Suppressor macrophage treated with lipopolysaccharide for 1 hour (primary cell): ENCODE measurements at regions not wholly inside any gene's neighbourhood (a gene's known extent, or its start where the extent isn't known, plus 50 kb on each side); places are given as distances from the start of the nearest gene placed in this dataset.
"Not testable (repeated sequence)": the region's sequence is repeated elsewhere in the genome, so short reads cannot be mapped to it uniquely, and the experiment has no call there.

Experiments used
- DNase-seq, 3 donors: peaks; one replicate each; pipeline ENCODE4 v3.0.0-alpha.2; 2020 to 2022

DNA sequence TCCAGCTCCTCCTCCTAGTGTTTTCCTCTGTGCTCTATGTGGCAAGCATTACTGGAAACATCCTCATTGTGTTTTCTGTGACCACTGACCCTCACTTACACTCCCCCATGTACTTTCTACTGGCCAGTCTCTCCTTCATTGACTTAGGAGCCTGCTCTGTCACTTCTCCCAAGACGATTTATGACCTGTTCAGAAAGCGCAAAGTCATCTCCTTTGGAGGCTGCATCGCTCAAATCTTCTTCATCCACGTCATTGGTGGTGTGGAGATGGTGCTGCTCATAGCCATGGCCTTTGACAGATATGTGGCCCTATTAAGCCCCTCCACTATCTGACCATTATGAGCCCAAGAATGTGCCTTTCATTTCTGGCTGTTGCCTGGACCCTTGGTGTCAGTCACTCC lies 64.0 kb downstream of the OR4F15 start:
- DNase-seq = not testable (repeated sequence)

- peak in 1 of 3 donors; percentile 5 for DNase-seq
Measured at GRCh38 chr15:101877649-101878048, 65.6 kb downstream of the OR4F15 start.

DNA sequence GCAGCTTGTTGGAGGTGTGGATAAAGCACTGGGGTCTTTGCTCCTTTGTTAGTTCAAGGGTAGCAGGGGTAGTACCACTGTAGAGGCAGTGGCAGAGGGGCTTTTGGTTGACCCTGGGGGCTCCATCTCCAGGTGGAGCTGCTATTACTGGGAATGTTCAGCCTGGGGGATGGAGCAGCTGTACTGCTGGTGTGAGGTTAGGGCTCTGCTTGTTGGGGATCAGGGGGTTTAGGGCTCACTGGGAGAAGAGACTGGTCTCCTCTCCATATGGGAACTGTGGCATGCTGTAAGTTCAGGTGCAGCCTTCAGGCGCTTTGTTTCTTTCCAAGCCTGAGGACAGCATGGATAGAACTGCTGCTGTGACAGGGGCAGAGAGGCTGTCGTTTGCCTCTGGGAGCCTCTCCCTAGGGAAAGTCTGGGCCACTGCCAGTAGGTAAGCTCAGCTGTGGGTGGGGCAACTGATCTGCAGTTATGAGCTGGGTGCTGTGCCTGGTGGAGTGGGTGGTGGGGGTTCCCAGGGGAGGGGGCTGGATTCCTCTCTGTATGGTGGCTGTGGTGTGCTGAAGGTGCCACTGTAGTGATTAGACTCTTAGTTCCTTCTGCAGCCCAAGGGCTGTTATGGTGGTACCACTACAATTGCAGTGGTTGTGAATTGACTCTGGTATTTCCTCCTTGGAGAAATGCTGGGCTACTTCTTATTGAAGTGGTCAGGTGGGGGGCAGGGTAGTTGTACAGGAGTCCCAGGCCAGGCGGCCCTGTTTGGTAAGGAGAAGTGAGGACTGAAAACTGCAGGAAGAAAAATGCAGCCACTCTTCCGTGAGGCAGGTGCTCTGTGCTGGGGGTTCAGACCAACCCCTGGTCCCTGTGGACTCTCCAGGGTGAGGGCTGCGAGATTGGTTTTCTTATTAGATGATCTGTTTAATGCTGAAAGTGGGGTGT lies 100.6 kb downstream of the OR4F15 start:
- not testable (repeated sequence) for DNase-seq

- not testable (repeated sequence) for DNase-seq
Measured at GRCh38 chr15:101924554-101924953, 112.6 kb downstream of the OR4F15 start.

GRCh38 chr15:101934506-101934905 lies 122.5 kb downstream of the OR4F15 start:
- DNase-seq = not testable (repeated sequence)

DNA sequence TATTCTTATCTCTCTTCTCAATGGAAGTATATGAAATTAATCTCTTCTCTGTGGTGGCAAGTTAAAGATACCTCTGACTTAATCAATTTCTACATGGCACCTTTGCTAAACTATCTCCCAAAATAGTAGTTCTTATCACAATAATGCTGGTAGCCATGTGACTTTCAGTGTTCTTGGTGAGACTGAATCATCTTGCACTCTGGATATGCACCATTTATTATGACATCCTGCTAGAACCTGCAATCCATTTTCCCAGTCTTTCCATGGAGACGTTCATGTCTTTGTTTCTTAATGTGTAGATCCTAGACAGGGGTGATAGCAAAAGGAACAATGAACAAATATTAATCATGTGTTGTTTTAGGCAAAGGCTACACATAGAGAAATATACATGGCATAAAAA lies 125.4 kb downstream of the OR4F15 start:
- DNase-seq = not testable (repeated sequence)

- not testable (repeated sequence) for DNase-seq
Measured at GRCh38 chr15:101938555-101938954, 126.6 kb downstream of the OR4F15 start.

GRCh38 chr15:101945896-101946295 lies 133.9 kb downstream of the OR4F15 start:
- DNase-seq = not testable (repeated sequence)

- DNase-seq = not testable (repeated sequence)
Measured at GRCh38 chr15:101948491-101949010, 136.5 kb downstream of the OR4F15 start.

GRCh38 chr15:101949380-101950065 lies 137.5 kb downstream of the OR4F15 start:
- not testable (repeated sequence) for DNase-seq

DNA sequence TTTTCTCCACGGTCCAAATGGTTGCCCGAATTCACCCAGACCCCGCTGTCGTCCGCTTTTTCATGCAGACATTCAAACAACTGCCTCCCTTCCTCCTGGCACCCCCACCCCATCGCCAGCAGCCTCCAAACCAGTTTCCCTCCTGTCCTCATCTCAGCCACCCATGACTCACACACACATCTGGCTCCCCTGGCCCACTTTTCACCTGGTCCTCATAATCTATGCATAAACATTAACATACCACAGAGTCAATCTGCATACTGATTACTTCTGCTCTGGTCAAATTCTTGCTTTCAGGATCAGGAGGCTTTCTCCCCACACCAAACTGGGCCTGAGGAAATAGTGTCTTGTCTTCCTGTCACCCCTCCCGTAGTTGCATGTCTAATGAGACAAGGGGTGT lies 142.0 kb downstream of the OR4F15 start:
- not testable (repeated sequence) for DNase-seq

GRCh38 chr15:101955840-101956239 lies 143.8 kb downstream of the OR4F15 start:
- DNase-seq = not testable (repeated sequence)

DNA sequence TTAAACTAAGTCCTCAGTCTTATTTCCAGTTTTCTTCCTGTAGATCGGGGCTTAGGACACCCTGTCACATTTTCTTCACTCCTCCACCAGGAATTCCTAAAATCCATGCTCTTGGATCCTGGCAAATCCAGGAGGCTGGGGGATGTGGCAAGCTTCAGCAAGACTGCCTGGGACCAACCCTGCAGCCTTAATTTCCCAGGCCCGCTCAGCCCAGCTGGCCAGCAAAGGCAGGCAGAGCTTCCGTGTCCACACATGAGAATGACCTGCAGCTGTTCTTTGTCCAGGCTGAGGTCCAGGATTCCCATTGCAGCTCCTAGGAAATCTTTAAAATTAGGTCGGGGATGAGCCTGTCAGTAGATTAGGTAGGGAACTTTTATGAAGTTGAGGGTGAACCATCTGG lies 146.7 kb downstream of the OR4F15 start:
- peak in 1 of 3 donors; percentile 10 for DNase-seq

DNA sequence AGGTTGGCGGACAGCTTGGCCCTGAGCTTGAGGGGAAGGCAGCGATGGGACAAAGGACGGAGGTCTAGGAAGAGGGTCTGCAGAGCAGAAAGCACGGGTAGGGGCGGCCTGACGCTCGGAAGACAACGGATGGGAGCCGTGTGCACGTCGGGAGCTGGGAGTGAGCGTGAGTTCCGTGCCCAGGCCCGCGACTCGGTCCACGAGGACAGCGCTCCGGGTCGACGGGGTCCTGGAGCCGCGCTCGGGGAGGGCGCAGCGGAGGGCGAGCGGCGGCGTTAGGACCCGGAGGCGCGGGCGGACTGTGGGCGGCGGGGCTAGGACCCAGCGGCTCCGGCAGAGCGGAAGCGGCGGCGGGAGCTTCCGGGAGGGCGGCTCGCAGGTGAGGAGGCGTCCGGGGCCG lies 149.3 kb downstream of the OR4F15 start:
- peak in 1 of 3 donors; percentile 17 for DNase-seq

DNA sequence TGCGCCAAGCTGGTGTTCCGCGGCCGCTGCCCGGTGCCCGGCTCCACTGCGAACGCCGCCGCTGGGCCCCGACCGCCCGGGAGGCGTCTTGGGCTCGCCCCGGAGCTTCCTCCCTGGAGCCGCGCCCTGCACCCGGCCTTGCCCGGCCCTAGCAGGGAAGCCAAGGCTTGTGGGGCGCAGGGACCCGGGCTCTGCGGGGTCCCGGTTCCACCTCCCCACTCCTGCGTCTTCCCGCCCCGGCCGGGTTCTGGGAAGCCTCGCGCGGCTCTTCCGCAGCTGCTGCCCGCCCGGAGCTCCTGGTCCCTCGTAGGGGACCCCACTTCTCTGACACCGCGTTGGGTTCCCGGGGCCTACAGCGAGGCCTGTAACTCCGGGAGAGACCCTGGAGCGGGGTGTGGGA lies 149.8 kb downstream of the OR4F15 start:
- DNase-seq = not testable (repeated sequence)

GRCh38 chr15:101963687-101964086 lies 151.7 kb downstream of the OR4F15 start:
- DNase-seq = not testable (repeated sequence)

- not testable (repeated sequence) for DNase-seq
Measured at GRCh38 chr15:101965353-101965752, 153.4 kb downstream of the OR4F15 start.

- peak in 1 of 3 donors; percentile 14 for DNase-seq
Measured at GRCh38 chr15:101965860-101966259, 153.9 kb downstream of the OR4F15 start.

DNA sequence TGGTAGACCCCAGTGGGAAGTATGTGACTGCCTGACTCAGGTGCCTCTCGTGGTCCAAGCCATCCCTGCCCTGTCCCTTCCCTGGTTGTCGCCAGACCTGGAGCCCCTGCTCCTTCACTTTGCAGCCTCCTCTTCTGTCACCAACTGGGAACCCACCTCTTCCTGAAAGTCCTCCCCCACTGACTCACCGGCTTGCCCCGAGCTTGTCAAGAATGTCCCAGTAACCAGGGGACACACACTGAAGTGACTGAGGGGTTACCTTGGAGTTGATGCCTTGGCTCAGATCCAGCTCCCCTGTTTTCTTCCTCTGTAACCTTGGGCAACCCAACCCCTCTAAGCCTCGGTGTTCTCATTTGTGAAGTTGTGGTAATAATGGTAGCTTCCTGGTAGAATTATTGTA lies 155.4 kb downstream of the OR4F15 start:
- DNase-seq = not testable (repeated sequence)

GRCh38 chr15:101970605-101971004 lies 158.6 kb downstream of the OR4F15 start:
- peak in 1 of 3 donors; percentile 4 for DNase-seq

GRCh38 chr15:101977281-101977680 lies 165.3 kb downstream of the OR4F15 start:
- DNase-seq = not testable (repeated sequence)

DNA sequence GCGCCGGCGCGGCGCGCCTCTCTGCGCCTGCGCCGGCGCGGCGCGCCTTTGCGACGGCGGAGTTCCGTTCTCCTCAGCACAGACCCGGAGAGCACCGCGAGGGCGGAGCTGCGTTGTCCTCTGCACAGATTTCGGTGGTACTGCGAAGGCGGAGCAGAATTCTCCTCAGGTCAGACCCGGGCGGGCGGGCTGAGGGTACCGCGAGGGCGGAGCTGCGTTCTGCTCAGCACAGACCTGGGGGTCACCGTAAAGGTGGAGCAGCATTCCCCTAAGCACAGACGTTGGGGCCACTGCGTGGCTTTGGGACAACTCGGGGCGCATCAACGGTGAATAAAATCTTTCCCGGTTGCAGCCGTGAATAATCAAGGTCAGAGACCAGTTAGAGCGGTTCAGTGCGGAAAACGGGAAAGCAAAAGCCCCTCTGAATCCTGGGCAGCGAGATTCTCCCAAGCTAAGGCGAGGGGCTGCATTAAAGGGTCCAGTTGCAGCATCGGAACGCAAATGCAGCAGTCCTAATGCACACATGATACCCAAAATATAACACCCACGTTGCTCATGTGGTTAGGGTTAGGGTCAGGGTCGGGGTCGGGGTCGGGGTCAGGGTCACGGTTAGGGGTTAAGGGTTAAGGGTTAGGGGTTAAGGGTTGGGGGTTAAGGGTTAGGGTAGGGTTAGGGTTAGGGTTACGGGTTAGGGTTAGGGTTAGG lies 168.4 kb downstream of the OR4F15 start:
- peak; percentile 5 to 20 (median 6) for DNase-seq
